Lower leg skin (tissue), 4 donors: ENCODE measurements at regions not wholly inside any gene's neighbourhood (a gene's known extent, or its start where the extent isn't known, plus 50 kb on each side); places are given as distances from the start of the nearest gene placed in this dataset.

Experiments
- DNase-seq, 2 donors: peaks; one replicate each; pipeline ENCODE4 v3.0.0-alpha.2; 2019; ENCODE audit warnings: low spot score in 2 of 2
- H3K4me3 ChIP-seq: fragments of 200-600 bp; sonication (generic); 2 replicates; pipeline ENCODE4 v1.5.1; 2017; ENCODE audit warnings: mild to moderate bottlenecking, low read depth; ENCODE audit not compliant: poor library complexity, severe bottlenecking
- CTCF ChIP-seq, 3 donors: fragments of 450-650 bp; IDR thresholded peaks; one replicate each; pipeline ENCODE4 v1.5.1; 2016; ENCODE audit warnings: antibody characterized with exemption in 3 of 3, mild to moderate bottlenecking in 3 of 3, moderate library complexity in 2 of 3
- POLR2A ChIP-seq, 2 donors: fragments of 450-650 bp; IDR thresholded peaks; one replicate each; pipeline ENCODE4 v1.6.1; 2016 to 2017; ENCODE audit warnings: antibody characterized with exemption in 2 of 2, mild to moderate bottlenecking in 1 of 2, moderate library complexity in 1 of 2
- WGBS, 2 donors: methylation state at CpG; one replicate each; pipeline ENCODE4 v1.1.5; 2018; 5-methylcytosine and 5-hydroxymethylcytosine counted together
- intact Hi-C: fragments of 100-400 bp; cut with DNase I; formaldehyde crosslinking; loops from one replicate; pipeline ENCODE4 v1.15.0; 2023; ENCODE audit warnings: low total_unique reads

- WGBS, 2 donors: 43 to 44% methylated on average over 1 of the region's 1 CpG
- H3K4me3 ChIP-seq: no peak overlapping the region
- no peak for DNase-seq
- intact Hi-C loops: no loop called here
- TF ChIP-seq CTCF (IDR thresholded peaks at IDR 0.05) (no peak), POLR2A (IDR thresholded peaks at IDR 0.05) (no peak)
Measured at GRCh38 chr13:58592786-58593185, 961.2 kb downstream of the PCDH17 start.

GRCh38 chr13:58594747-58595600 is 963.4 kb downstream of the PCDH17 start:
- intact Hi-C loops: loop anchor here (5.0 kb wide), 1 partner anchor 1102 kb away; no protein-coding TSS in a partner anchor
- TF ChIP-seq POLR2A (IDR thresholded peaks at IDR 0.05) (no peak), CTCF (IDR thresholded peaks at IDR 0.05) (no peak)
- DNase-seq: no peak
- WGBS, 2 donors: 56 to 59% methylated on average over 5 of the region's 5 CpGs
- H3K4me3 ChIP-seq: no peak overlapping the region

GRCh38 chr13:58597552-58597951 is 966.0 kb downstream of the PCDH17 start:
- intact Hi-C loops: loop anchor here (5.0 kb wide), 1 partner anchor 1100 kb away; no protein-coding TSS in a partner anchor
- DNase-seq: no peak
- H3K4me3 ChIP-seq: no peak overlapping the region
- no peak for TF ChIP-seq CTCF (IDR thresholded peaks at IDR 0.05)
- TF ChIP-seq POLR2A (IDR thresholded peaks at IDR 0.05): no peak
- WGBS, 2 donors: 76 to 88% methylated on average over 2 of the region's 2 CpGs

GRCh38 chr13:58598241-58598640 is 966.7 kb downstream of the PCDH17 start:
- no peak for DNase-seq
- intact Hi-C loops: loop anchor here (5.0 kb wide), 1 partner anchor 1099 kb away; no protein-coding TSS in a partner anchor
- H3K4me3 ChIP-seq: no peak overlapping the region
- WGBS, 2 donors: 86 to 87% methylated on average over 2 of the region's 2 CpGs
- TF ChIP-seq POLR2A (IDR thresholded peaks at IDR 0.05): no peak
- no peak for TF ChIP-seq CTCF (IDR thresholded peaks at IDR 0.05)

- H3K4me3 ChIP-seq: no peak overlapping the region
- DNase-seq: no peak
- 95 to 97% methylated on average over 11 of the region's 11 CpGs for WGBS, 2 donors
- intact Hi-C loops: no loop called here
- TF ChIP-seq POLR2A (IDR thresholded peaks at IDR 0.05) (no peak), CTCF (IDR thresholded peaks at IDR 0.05) (no peak)
Measured at GRCh38 chr13:58611117-58611516, 979.6 kb downstream of the PCDH17 start.
